ENCODE measurements at regions not wholly inside any gene's neighbourhood (a gene's known extent, or its start where the extent isn't known, plus 50 kb on each side); places are given as distances from the start of the nearest gene placed in this dataset.

DNA sequence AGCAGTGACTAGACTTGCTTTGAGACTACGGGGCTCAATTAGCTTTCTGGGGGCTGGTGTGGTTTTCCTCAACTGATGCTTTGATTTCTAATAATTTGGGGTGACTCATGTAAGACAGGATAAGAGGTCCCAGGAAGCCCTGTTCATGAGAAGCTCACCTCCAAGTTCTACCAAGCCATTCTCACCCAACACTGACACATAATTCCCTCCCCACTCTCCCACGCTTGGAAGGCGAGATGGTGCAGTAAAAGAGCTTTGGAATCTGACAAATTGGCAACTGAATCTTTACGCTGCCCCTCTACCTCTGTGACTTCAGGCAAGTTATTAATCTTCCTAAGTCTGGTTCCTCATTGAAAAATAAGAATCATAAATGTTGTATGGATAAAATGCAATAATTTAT is 299.1 kb upstream of the DUSP10 start:
- TF ChIP-seq, protein P1, sequence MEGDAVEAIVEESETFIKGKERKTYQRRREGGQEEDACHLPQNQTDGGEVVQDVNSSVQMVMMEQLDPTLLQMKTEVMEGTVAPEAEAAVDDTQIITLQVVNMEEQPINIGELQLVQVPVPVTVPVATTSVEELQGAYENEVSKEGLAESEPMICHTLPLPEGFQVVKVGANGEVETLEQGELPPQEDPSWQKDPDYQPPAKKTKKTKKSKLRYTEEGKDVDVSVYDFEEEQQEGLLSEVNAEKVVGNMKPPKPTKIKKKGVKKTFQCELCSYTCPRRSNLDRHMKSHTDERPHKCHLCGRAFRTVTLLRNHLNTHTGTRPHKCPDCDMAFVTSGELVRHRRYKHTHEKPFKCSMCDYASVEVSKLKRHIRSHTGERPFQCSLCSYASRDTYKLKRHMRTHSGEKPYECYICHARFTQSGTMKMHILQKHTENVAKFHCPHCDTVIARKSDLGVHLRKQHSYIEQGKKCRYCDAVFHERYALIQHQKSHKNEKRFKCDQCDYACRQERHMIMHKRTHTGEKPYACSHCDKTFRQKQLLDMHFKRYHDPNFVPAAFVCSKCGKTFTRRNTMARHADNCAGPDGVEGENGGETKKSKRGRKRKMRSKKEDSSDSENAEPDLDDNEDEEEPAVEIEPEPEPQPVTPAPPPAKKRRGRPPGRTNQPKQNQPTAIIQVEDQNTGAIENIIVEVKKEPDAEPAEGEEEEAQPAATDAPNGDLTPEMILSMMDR (conservative IDR thresholded peaks at IDR 0.05) = no peak
- TF ChIP-seq ZFX (IDR thresholded peaks at IDR 0.05) = no peak

DNA sequence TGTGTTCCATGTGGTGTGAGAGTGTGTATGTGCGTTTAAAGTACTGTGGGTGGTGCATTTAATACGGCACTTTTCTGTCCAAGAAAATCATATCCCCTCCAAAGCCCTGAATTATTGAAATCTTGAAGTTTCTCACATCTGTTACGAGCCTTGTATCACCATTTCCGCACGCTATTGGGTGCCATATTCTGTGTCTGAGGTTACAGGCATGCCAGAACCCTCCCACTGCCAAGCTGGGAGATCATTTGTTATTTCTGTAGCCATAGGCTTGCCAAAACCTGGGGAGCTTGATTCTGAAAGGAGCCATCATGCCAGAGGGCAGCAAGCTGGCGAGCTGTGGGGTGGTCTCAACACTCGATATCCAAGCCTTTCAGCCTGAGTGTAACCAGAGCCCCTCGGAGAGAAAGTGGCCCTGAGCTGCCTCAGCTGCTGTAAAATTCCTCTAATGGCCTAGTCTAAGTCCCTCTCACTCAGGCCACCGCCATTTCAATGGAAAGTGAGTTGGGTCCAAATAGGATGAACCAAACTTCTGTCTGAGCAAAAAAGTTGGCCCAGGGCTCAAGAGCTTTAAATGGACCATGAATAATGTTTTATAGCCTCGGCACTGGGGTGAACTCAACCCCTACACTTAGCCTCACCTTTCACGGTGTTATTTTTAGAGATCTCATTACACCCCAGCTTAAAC is 298.4 kb upstream of the DUSP10 start:
- H3K27ac ChIP-seq = no peak overlapping the region
- TF ChIP-seq, protein P1 (conservative IDR thresholded peaks at IDR 0.05) = no peak
- TF ChIP-seq ZFX (IDR thresholded peaks at IDR 0.05) = no peak

More for the DNA sequence above, 299.1 kb upstream of the DUSP10 start:
- H3K27ac ChIP-seq = no peak overlapping the region

DNA sequence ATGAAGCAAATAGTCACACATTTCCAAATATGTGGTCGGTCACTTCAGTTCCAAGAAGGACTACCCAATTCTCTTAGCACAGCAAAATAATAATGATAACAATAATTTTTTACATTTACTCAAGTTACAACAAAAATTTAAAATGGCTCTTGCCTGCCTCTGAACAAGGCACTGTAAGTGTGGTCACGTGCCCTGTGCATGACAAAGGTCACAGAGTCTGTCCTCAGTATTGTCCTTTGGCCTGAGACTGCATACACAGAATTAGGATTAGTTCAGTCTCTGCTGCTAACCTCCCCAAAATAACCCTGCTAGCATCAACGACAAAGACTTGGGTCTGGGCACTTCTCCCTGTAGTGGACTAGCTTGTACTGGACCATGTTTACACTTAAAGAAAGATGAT is 297.1 kb upstream of the DUSP10 start:
- no peak overlapping the region for H3K27ac ChIP-seq
- TF ChIP-seq, protein P1 (conservative IDR thresholded peaks at IDR 0.05) = no peak
- TF ChIP-seq ZFX (IDR thresholded peaks at IDR 0.05) = no peak

DNA sequence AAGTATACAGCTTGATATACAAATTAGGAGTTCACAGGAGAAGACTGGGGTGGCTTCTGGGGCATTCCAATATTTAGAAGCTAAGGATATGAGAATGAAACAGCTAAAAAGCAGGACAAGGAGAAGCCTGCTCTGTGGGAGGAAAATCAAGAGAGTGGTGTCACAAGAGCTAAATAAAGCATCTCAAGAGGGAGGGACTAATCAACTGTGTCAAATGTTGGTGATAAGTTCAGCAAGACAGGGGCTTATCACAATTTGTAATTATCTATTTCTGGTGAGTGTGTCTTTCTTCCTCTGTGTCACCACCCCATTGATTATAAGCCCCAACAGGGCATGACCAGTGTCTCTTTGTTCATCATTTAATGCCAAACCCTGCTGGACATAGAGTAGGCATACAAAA is 295.8 kb upstream of the DUSP10 start:
- TF ChIP-seq, protein P1 (conservative IDR thresholded peaks at IDR 0.05) = no peak
- TF ChIP-seq ZFX (IDR thresholded peaks at IDR 0.05) = no peak
- no peak overlapping the region for H3K27ac ChIP-seq

DNA sequence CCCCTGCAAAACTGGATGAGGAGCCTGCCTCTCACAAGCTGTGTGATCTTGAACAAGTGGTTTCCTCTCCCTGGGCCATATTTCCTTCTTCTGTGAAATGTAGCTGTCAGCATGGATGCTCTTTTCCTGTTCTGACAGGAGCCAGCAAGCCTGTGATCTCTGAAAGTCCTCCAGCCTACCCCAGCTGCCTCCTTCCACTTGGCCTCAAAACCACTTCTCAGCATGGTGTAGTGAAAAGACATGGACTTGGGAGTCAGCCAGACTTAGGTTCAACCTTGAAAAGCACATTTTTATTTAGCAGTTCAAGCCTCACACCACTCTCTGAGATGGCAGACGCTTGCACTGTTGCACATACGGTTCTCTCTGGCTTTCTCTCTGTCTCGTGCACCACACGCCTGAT is 292.9 kb upstream of the DUSP10 start:
- TF ChIP-seq ZFX (IDR thresholded peaks at IDR 0.05) = no peak
- TF ChIP-seq, protein P1 (conservative IDR thresholded peaks at IDR 0.05) = no peak

DNA sequence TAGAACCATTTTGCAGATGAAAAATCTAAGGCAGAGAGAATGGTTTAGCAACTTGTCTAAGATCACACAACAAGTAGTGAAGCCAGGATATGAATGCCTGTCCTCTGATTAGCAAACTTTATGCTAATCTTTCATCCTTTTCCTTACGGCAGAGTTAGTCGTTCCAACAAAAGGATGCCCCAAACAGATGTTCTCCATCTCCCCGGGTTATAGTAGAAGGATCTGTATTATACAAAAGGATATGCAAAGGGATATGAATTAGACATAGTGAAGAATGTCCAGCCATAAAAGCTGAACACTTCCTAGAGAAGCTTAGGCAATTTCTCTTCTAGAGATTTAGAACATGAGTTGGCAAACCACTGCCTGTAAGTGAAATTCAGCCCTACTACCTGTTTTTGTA is 291.6 kb upstream of the DUSP10 start:
- no peak overlapping the region for H3K27ac ChIP-seq
- TF ChIP-seq, protein P1 (conservative IDR thresholded peaks at IDR 0.05) = no peak
- no peak for TF ChIP-seq ZFX (IDR thresholded peaks at IDR 0.05)

More for the DNA sequence above, 292.9 kb upstream of the DUSP10 start:
- H3K27ac ChIP-seq = no peak overlapping the region

DNA sequence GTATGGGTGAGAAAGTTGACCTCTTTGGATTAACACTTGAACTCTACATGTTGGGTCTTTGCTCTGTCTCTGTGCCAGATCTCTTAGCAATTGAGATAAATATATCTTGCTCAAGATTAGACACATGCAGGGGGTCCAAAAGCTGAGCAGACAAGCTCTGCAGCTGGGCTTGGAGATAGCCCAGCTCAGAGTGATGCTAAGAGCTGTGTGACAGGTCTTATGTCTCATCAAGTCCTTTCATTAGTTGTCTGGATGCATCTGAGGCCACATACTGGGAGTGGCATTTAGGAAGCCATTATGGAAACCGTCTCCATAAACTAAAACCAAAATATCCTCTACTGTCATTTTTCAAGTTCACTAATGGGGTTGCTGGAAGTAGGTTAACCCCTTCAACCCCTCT is 289.4 kb upstream of the DUSP10 start:
- TF ChIP-seq, protein P1 (conservative IDR thresholded peaks at IDR 0.05) = no peak
- no peak for TF ChIP-seq ZFX (IDR thresholded peaks at IDR 0.05)
- no peak overlapping the region for H3K27ac ChIP-seq

Data from C4-2B (cell line).